GM12873 (cell line): ENCODE measurements at regions not wholly inside any gene's neighbourhood (a gene's known extent, or its start where the extent isn't known, plus 50 kb on each side); places are given as distances from the start of the nearest gene placed in this dataset.
A peak's percentile ranks its signal among the peaks of the same experiment; 100 is the strongest.

Experiments used
- CTCF ChIP-seq: IDR thresholded peaks from 2 replicates; pipeline ENCODE4 v1.5.1; 2012; ENCODE audit warnings: low read depth, mild to moderate bottlenecking, moderate library complexity, low read length, control low read depth; ENCODE audit not compliant: insufficient read depth; ENCODE audit errors: missing control alignments

- TF ChIP-seq CTCF = no peak
These were observed 278.3 kb downstream of the CHL1 start for GRCh38 chr3:474828-475227.

GRCh38 chr3:480070-480469 is 283.5 kb downstream of the CHL1 start:
- no peak for TF ChIP-seq CTCF

DNA sequence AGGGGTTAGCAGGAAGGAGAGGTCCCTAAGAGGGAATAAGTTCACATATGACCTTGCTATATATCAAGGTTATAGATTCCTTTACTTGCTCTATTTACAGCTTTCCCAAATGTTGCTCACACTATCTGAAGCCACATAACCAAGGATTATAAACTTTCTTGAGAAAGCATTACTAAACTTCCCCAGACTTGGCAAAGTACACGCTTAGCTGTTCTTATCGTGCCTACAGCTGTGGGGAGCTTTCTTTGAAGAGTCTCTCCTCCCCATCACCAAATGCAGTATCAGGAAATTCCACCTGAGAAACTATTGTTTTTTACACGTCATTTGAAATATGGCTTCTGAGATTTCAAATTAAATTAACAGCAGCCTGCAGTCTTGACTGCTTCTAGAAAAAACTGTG is 284.5 kb downstream of the CHL1 start:
- TF ChIP-seq CTCF = no peak

- peak; percentile 39 for TF ChIP-seq CTCF
These were observed 285.1 kb downstream of the CHL1 start for GRCh38 chr3:481680-482079.

DNA sequence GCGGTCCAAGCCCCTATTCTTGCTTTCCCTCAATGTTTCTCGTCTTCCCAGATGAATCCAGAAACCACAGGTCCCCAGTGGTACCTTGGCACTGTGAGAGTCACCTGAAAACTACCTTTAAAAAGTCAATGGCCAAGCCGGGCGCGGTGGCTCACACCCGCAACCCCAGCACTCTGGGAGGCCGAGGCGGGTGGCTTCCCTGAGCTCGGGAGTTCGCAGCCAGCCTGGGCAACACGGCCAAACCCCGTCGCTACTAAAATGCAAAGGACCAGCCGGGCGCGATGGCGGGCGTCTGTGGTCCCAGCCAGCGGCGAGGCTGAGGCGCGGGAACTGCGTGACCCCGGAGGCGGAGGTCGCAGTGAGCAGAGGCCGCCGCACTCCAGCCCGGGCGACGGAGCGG is 285.9 kb downstream of the CHL1 start:
- TF ChIP-seq CTCF = no peak

DNA sequence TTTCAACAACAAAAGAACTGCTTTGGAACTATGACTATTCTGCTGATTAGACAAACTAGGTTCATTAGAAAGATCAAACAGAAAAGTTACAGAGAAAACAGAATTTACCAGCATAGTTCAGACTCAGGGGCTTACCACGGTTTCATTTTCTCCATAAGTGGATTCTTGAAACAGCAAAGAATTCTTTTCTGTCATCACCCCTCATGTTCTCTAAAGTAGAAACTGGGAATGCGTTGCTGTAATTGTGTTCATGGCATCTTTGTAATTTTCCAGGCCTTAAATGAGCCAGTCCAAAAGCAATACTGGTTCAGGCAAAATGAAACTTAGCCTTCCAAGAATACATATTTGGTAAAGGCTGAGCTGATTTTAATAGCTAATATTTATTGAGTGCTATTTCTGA is 287.8 kb downstream of the CHL1 start:
- no peak for TF ChIP-seq CTCF

DNA sequence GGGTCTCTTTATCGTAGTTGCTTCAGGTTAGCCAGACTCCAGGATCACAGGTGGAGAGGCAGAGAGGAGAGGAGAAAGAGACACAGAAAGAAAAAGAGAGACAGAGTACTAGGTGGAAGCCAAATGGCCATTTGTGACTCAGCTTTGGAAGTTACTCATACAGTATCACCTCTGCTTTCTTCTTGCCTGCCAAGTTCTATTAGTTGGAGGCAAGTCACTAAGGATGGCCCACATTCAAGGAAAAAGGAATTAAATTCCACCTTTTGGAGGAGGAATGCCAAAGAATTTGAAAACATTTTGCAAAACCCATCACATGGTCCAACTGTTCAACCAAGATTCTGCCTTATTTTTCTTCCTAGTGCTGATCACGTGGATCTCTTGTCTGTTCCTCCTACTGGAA is 291.1 kb downstream of the CHL1 start:
- TF ChIP-seq CTCF = no peak

DNA sequence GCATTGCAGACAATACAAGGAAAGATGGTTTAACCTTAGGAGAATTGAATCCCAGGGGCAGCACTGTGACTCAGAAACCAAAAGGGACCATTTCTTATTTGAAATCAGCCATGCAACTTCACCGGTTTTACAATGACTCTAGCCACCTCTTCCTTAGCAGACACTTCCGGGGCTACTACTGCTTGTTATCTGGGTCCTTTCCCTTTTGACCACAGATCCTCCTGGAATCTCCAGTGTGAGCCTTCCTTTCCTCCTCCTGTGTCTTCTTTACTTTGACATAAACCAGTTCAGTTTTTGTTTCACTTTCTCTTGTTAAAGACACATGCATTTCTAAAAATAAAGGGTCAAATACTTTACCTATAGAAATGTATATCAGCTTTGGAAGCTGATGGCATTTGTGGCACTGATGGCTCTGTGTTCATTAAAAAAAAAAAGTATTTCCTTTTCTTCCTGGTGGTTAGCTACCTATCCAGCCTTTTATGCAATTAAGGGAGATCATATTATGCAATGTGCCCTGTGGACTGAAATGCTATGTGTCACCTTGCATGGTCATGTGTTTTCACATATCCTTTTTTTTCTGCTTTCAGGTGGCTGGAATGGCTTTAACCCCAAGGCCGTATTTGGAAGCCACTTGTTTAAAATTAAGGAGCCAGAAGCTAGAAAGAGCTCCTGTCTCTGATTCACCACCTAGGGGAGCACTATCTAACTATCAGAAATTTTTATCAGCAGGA is 296.2 kb downstream of the CHL1 start:
- no peak for TF ChIP-seq CTCF
